Lung (tissue), 9 donors: ENCODE measurements at regions not wholly inside any gene's neighbourhood (a gene's known extent, or its start where the extent isn't known, plus 50 kb on each side); places are given as distances from the start of the nearest gene placed in this dataset.
"Not testable (repeated sequence)": the region's sequence is repeated elsewhere in the genome, so short reads cannot be mapped to it uniquely, and the experiment has no call there.

Experiments used
- ATAC-seq: fragments of 200-7000 bp; cut with Tn5 transposase; one replicate; pipeline ENCODE4 v1.9.1; 2020; ENCODE audit warnings: moderate number of reproducible peaks; ENCODE audit not compliant: insufficient read depth, low FRiP score
- DNase-seq, 3 donors: peaks; one replicate each; pipeline ENCODE4 v3.0.0-alpha.2; 2013 to 2017
- H3K27ac ChIP-seq, 2 donors: one replicate each; pipeline ENCODE4 v1.5.1; 2013; ENCODE audit warnings: mild to moderate bottlenecking in 2 of 2, moderate library complexity in 2 of 2, control low read depth in 1 of 2, inconsistent platforms in 1 of 2, low read depth in 1 of 2, low read length in 1 of 2
- H3K27me3 ChIP-seq, 3 donors: one replicate each; pipeline ENCODE4 v1.5.1; 2013; ENCODE audit warnings: low read length in 2 of 3; ENCODE audit not compliant: control insufficient read depth in 3 of 3, insufficient read depth in 3 of 3
- H3K36me3 ChIP-seq, 4 donors: one replicate each; pipeline ENCODE4 v1.5.1; 2013; ENCODE audit warnings: low read length in 4 of 4, mild to moderate bottlenecking in 1 of 4, moderate library complexity in 1 of 4; ENCODE audit not compliant: control insufficient read depth in 4 of 4, insufficient read depth in 4 of 4
- H3K4me1 ChIP-seq, 5 donors: one replicate each; pipeline ENCODE4 v1.5.1; 2013; ENCODE audit warnings: low read length in 5 of 5, mild to moderate bottlenecking in 2 of 5, moderate library complexity in 1 of 5; ENCODE audit not compliant: control insufficient read depth in 5 of 5, insufficient read depth in 5 of 5
- H3K4me3 ChIP-seq: one replicate; pipeline ENCODE4 v1.5.1; 2013; ENCODE audit warnings: mild to moderate bottlenecking, control low read depth, moderate library complexity
- H3K9ac ChIP-seq, 2 donors: one replicate each; pipeline ENCODE4 v1.5.1; 2013; ENCODE audit warnings: low read length in 2 of 2, control low read depth in 1 of 2; ENCODE audit not compliant: insufficient read depth in 1 of 2
- H3K9me3 ChIP-seq, 4 donors: one replicate each; pipeline ENCODE4 v1.5.1; 2013; ENCODE audit warnings: low read length in 3 of 4, mild to moderate bottlenecking in 1 of 4, moderate library complexity in 1 of 4; ENCODE audit not compliant: control insufficient read depth in 4 of 4, insufficient read depth in 3 of 4
- WGBS, 2 donors: extraction: QIAGEN DNeasy Blood & Tissue Kit; methylation state at CpG; one replicate each; pipeline ENCODE4 v1.1.7; 2013; 5-methylcytosine and 5-hydroxymethylcytosine counted together
- donor health status: Bipolar disorder and iron deficiency.
- donor health status: healthy.
- donor health status: DM: yes; HTN: yes; CAD: no.

GRCh38 chr1:120509258-120509657 is 94.4 kb downstream of the NBPF8 start:
- H3K9ac ChIP-seq, H3K4me3 ChIP-seq, H3K4me1 ChIP-seq, H3K27ac ChIP-seq, ATAC-seq, H3K27me3 ChIP-seq, H3K9me3 ChIP-seq, DNase-seq, H3K36me3 ChIP-seq: not testable (repeated sequence)
- 50 to 80% methylated on average over 1 of the region's 5 CpGs for WGBS, 2 donors

DNA sequence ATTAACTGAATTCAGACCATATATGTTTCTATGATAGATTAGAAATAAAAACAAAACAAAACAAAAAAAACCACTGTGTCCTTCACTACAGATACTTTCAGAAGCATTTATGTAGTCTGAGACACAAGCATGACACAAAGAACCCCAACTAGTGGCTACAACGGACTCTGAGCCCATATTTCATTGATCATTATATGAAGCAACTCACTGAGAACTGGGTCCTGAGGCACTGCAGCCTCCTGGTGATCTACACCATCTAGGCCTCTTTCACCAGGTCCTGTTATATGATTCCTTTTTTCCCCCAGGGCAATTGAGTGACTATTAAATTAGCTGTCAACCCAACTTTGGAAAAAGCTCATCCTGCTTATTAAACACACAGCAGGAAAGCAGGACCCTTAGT is 98.3 kb downstream of the NBPF8 start:
- not testable (repeated sequence) for DNase-seq, H3K27me3 ChIP-seq, H3K36me3 ChIP-seq, H3K9ac ChIP-seq, H3K4me1 ChIP-seq, H3K4me3 ChIP-seq, H3K9me3 ChIP-seq, H3K27ac ChIP-seq, ATAC-seq
- WGBS, 2 donors: no CpG with 5 or more reads among the region's 1 CpG

DNA sequence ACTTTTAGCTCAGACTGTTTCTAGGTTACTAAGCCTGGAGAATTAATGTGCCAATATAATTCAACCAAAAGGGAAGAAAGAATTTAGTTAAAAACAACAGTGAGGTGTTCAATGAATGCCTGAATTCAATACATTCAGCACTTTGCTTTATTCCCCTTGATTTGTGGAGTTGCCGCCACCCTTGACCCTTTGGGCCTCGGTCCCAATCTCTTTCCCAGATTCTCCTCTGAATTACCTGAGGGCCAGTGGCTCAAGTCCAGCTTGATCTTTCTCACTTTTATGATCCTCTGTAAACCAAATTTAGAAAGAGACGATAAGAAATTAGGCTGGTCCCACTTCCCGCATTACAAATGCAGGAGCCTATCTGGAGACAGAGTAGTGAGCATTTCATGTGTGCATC is 98.7 kb downstream of the NBPF8 start:
- H3K27ac ChIP-seq, H3K9me3 ChIP-seq, H3K27me3 ChIP-seq, H3K4me1 ChIP-seq, ATAC-seq, DNase-seq, H3K9ac ChIP-seq, H3K36me3 ChIP-seq, H3K4me3 ChIP-seq: not testable (repeated sequence)
- no CpG with 5 or more reads among the region's 4 CpGs for WGBS, 2 donors

- not testable (repeated sequence) for H3K9me3 ChIP-seq, ATAC-seq, H3K4me3 ChIP-seq, H3K36me3 ChIP-seq, DNase-seq, H3K27me3 ChIP-seq, H3K4me1 ChIP-seq, H3K27ac ChIP-seq, H3K9ac ChIP-seq
- WGBS, 2 donors: 88% methylated on average over 1 of the region's 8 CpGs; no CpG with 5 or more reads in 1 of the 2 donors
Observed at GRCh38 chr1:120519196-120519595, 104.4 kb downstream of the NBPF8 start.

DNA sequence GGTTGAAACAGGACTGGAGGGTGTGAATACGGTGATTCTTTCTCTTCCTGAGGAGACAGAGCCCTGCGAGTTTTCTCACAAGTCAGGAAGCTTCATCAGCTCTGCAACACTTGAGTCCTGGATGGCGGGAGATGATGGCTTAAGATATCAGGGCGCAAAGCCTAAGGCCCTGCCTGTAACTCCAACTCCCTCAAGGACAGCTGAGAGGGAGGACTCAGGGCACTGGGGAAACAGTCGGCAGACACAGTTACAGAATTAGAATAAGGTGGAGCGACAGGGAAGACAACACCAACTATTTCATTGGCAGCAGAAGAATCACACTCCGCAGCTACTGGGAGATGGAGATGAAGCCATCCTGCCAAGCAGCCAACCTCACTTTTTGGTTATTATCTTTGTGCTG is 109.6 kb downstream of the NBPF8 start:
- not testable (repeated sequence) for H3K36me3 ChIP-seq, H3K4me1 ChIP-seq, DNase-seq, H3K4me3 ChIP-seq, H3K9ac ChIP-seq, H3K27ac ChIP-seq, H3K27me3 ChIP-seq, H3K9me3 ChIP-seq, ATAC-seq
- WGBS, 2 donors: 94 to 100% methylated on average over 2 to 4 of the region's 7 CpGs

- H3K4me3 ChIP-seq, ATAC-seq, H3K9ac ChIP-seq, H3K27me3 ChIP-seq, H3K36me3 ChIP-seq, DNase-seq, H3K4me1 ChIP-seq, H3K9me3 ChIP-seq: not testable (repeated sequence)
- H3K27ac ChIP-seq: peak overlapping the region in 1 of 2 donors; percentile 12
- 85 to 95% methylated on average over 2 of the region's 3 CpGs for WGBS, 2 donors
Observed at GRCh38 chr1:120525386-120525785, 110.6 kb downstream of the NBPF8 start.

DNA sequence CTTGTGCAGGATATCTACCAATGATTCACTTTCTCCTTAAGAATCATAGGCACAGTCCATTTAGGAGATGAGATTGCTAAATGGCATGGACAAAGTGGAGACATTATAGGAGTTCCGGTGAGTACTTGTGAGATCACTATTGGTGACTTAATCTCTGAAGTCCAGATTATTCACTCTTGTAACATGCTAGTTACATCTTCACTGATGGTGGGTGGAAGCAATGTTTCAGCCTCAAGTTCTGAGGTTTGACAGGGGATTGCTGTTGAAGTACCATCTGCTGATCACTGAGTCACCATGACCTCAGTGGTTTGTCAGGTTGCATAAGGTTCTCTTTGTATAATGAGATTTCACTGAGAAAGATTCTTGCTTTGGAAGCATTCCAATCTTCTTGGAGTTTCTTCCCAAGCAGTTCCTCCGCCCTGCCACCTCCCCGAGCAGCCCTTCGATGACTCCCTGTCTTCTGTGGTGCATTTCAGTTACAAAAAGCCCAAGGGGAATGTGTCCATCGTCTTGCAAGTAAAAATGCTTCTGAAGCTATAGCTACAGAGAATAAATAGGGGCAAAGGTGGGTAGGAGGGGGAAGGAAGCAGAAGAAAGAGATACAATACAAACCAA is 114.7 kb downstream of the NBPF8 start:
- H3K9me3 ChIP-seq, H3K4me1 ChIP-seq, H3K36me3 ChIP-seq, H3K9ac ChIP-seq, H3K27ac ChIP-seq, H3K27me3 ChIP-seq, H3K4me3 ChIP-seq, DNase-seq: not testable (repeated sequence)
- peak; percentile 49 for ATAC-seq
- 71 to 74% methylated on average over 5 of the region's 5 CpGs for WGBS, 2 donors

DNA sequence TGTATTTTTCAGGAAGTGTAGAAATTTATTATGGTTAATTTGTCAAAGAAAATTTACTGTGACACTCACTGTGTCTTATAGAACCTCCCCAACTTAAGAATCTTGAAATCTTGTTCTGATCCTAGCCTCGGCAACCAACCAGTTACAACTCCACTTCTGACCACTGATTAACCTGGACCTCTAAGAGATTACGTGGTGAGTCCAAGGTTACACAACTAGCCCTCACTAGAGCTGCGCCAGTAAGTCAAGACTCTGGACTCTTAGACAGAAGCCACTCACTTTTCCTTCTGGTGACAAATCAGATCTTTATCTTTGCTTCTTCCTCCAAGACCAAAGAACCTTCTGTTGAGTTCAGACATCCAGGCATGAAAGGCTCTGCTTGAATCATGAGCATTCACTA is 116.6 kb downstream of the NBPF8 start:
- not testable (repeated sequence) for H3K36me3 ChIP-seq, H3K4me1 ChIP-seq, H3K9ac ChIP-seq, H3K4me3 ChIP-seq, H3K9me3 ChIP-seq, H3K27ac ChIP-seq, ATAC-seq, H3K27me3 ChIP-seq, DNase-seq
- WGBS, 2 donors: 80 to 83% methylated on average over 1 of the region's 3 CpGs
